WTC11 (cell line): ENCODE measurements at regions not wholly inside any gene's neighbourhood (a gene's known extent, or its start where the extent isn't known, plus 50 kb on each side); places are given as distances from the start of the nearest gene placed in this dataset.

Experiments used
- ATAC-seq: fragments of 200-7000 bp; cut with Tn5 transposase; 2 replicates; pipeline ENCODE4 v1.10.0; 2021; ENCODE audit warnings: mild to moderate bottlenecking, moderate library complexity
- CTCF ChIA-PET: fragments of 300-600 bp; sonication (Branson Sonifier 250); formaldehyde crosslinking; loops from one replicate; lab custom pipeline; 2021; ENCODE audit warnings: antibody characterized with exemption; lab: Charles Lee
- POLR2A ChIA-PET: fragments of 350-600 bp; sonication (Branson Sonifier 250); formaldehyde crosslinking; loops from one replicate; lab custom pipeline; 2021; ENCODE audit warnings: antibody characterized with exemption; lab: Charles Lee
- DNase-seq: peaks from one replicate; pipeline ENCODE4 v3.0.0; 2021; ENCODE audit warnings: low spot score
- H3K27ac Mint-ChIP-seq: 2 replicates; pipeline ENCODE4 v1.8.0; 2021; ENCODE audit warnings: mixed read lengths
- H3K27me3 Mint-ChIP-seq: 2 replicates; pipeline ENCODE4 v1.8.0; 2021; ENCODE audit warnings: low read depth, mild to moderate bottlenecking, moderate library complexity, mixed read lengths
- H3K36me3 Mint-ChIP-seq: 2 replicates; pipeline ENCODE4 v1.8.0; 2021; ENCODE audit warnings: mixed read lengths
- H3K4me1 Mint-ChIP-seq: 2 replicates; pipeline ENCODE4 v1.8.0; 2022; ENCODE audit warnings: mixed read lengths
- H3K4me3 Mint-ChIP-seq: 2 replicates; pipeline ENCODE4 v1.8.0; 2021; ENCODE audit warnings: mild to moderate bottlenecking, moderate library complexity, mixed read lengths
- H3K9me3 Mint-ChIP-seq: 2 replicates; pipeline ENCODE4 v1.8.0; 2021; ENCODE audit warnings: mixed read lengths
- ESRRA ChIP-seq: sonication (generic); formaldehyde crosslinking; IDR thresholded peaks from 2 replicates; pipeline ENCODE4 v1.8.1; 2022; ENCODE audit warnings: mild to moderate bottlenecking, missing genetic modification reagents, borderline replicate concordance
- FOXK1 ChIP-seq: sonication (generic); formaldehyde crosslinking; IDR thresholded peaks from 2 replicates; pipeline ENCODE4 v1.8.0; 2022; ENCODE audit warnings: mild to moderate bottlenecking, moderate library complexity, missing genetic modification reagents
- GRHL2 ChIP-seq: fragments of 250-450 bp; sonication (Bioruptor Pico); IDR thresholded peaks from 2 replicates; pipeline ENCODE4 v1.8.0; 2022; ENCODE audit warnings: mild to moderate bottlenecking, moderate library complexity; ENCODE audit not compliant: insufficient replicate concordance, severe bottlenecking
- JAZF1 ChIP-seq: fragments of 250-450 bp; sonication (Bioruptor Pico); IDR thresholded peaks from 2 replicates; pipeline ENCODE4 v1.9.0; 2021; ENCODE audit warnings: moderate library complexity, mild to moderate bottlenecking, inconsistent platforms
- NFE2L1 ChIP-seq: sonication (generic); formaldehyde crosslinking; IDR thresholded peaks from 2 replicates; pipeline ENCODE4 v1.8.1; 2023; ENCODE audit warnings: missing genetic modification reagents
- OVOL2 ChIP-seq: fragments of 250-450 bp; sonication (Bioruptor Pico); IDR thresholded peaks from 2 replicates; pipeline ENCODE4 v1.9.0; 2021; ENCODE audit warnings: mild to moderate bottlenecking, borderline replicate concordance
- RELA ChIP-seq: sonication (generic); formaldehyde crosslinking; IDR thresholded peaks from 2 replicates; pipeline ENCODE4 v1.8.1; 2022; ENCODE audit warnings: missing genetic modification reagents, mild to moderate bottlenecking, borderline replicate concordance
- SP1 ChIP-seq: sonication (generic); formaldehyde crosslinking; conservative IDR thresholded peaks from 2 replicates; pipeline ENCODE4 v1.8.1; 2022; ENCODE audit warnings: missing genetic modification reagents
- TEAD1 ChIP-seq: sonication (generic); formaldehyde crosslinking; IDR thresholded peaks from 2 replicates; pipeline ENCODE4 v1.8.0; 2022; ENCODE audit warnings: mild to moderate bottlenecking, missing genetic modification reagents
- TEAD4 ChIP-seq: sonication (generic); formaldehyde crosslinking; IDR thresholded peaks from 2 replicates; pipeline ENCODE4 v1.8.0; 2022; ENCODE audit warnings: mild to moderate bottlenecking, missing genetic modification reagents
- USF2 ChIP-seq: sonication (generic); formaldehyde crosslinking; IDR thresholded peaks from 2 replicates; pipeline ENCODE4 v1.8.1; 2023; ENCODE audit warnings: mild to moderate bottlenecking, missing genetic modification reagents, moderate library complexity
- ZNF121 ChIP-seq: sonication (generic); formaldehyde crosslinking; IDR thresholded peaks from 2 replicates; pipeline ENCODE4 v1.8.0; 2023; ENCODE audit warnings: missing genetic modification reagents
- TF ChIP-seq, protein P1 (sequence below): sonication (generic); formaldehyde crosslinking; IDR thresholded peaks from 2 replicates; pipeline ENCODE4 v1.8.1; 2022; ENCODE audit warnings: missing genetic modification reagents, borderline replicate concordance
- TF ChIP-seq, protein P2 (sequence below): sonication (generic); formaldehyde crosslinking; IDR thresholded peaks from 2 replicates; pipeline ENCODE4 v1.8.1; 2023; ENCODE audit warnings: mild to moderate bottlenecking, missing genetic modification reagents
- TF ChIP-seq, protein P3 (sequence below): sonication (generic); formaldehyde crosslinking; conservative IDR thresholded peaks from 2 replicates; pipeline ENCODE4 v1.8.1; 2023; ENCODE audit warnings: mild to moderate bottlenecking, low read depth, missing genetic modification reagents, moderate library complexity

- TF ChIP-seq, protein P1, sequence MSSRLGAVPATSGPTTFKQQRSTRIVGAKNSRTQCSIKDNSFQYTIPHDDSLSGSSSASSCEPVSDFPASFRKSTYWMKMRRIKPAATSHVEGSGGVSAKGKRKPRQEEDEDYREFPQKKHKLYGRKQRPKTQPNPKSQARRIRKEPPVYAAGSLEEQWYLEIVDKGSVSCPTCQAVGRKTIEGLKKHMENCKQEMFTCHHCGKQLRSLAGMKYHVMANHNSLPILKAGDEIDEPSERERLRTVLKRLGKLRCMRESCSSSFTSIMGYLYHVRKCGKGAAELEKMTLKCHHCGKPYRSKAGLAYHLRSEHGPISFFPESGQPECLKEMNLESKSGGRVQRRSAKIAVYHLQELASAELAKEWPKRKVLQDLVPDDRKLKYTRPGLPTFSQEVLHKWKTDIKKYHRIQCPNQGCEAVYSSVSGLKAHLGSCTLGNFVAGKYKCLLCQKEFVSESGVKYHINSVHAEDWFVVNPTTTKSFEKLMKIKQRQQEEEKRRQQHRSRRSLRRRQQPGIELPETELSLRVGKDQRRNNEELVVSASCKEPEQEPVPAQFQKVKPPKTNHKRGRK (CRISPR knock-in tag) = no peak
- TF ChIP-seq TEAD4 (CRISPR knock-in tag) = no peak
- TF ChIP-seq, all 79 proteins: peak for 0
These were observed 456.9 kb upstream of the GHITM start (continued) for GRCh38 chr10:83682414-83682813.

- TF ChIP-seq SP1 (CRISPR knock-in tag) (no peak), JAZF1 (no peak)
- TF ChIP-seq, protein P1 (CRISPR knock-in tag) = no peak
- Mint-ChIP-seq H3K9me3 (no peaks in the 10 kb centered on the region), H3K27ac (no peak overlapping the region), H3K4me1 (peaks cover 5% of the 10 kb centered on the region), H3K4me3 (no peak overlapping the region), H3K36me3 (no peaks in the 10 kb centered on the region), H3K27me3 (no peaks in the 10 kb centered on the region)
- POLR2A ChIA-PET = no interaction called here
- ATAC-seq = no peak
- CTCF ChIA-PET = no interaction called here
- no peak for DNase-seq
These were observed 453.9 kb upstream of the GHITM start for GRCh38 chr10:83685458-83685857.

GRCh38 chr10:83691791-83692596 is 447.3 kb upstream of the GHITM start:
- ATAC-seq (no peak), DNase-seq (no peak)
- no peaks in the 10 kb centered on the region for H3K9me3 Mint-ChIP-seq
- H3K27ac Mint-ChIP-seq = no peak overlapping the region
- no peaks in the 10 kb centered on the region for H3K27me3 Mint-ChIP-seq
- CTCF ChIA-PET = no interaction called here
- peaks cover 11% of the 10 kb centered on the region for H3K4me1 Mint-ChIP-seq
- H3K36me3 Mint-ChIP-seq = no peaks in the 10 kb centered on the region
- TF ChIP-seq GRHL2 (CRISPR knock-in tag) (no peak), FOXK1 (CRISPR knock-in tag) (no peak), RELA (CRISPR knock-in tag) (no peak), SP1 (CRISPR knock-in tag) (no peak), NFE2L1 (CRISPR knock-in tag) (no peak), TEAD1 (CRISPR knock-in tag) (no peak), ZNF121 (CRISPR knock-in tag) (no peak), OVOL2 (no peak), USF2 (no peak), ESRRA (CRISPR knock-in tag) (no peak)
- TF ChIP-seq, protein P2, sequence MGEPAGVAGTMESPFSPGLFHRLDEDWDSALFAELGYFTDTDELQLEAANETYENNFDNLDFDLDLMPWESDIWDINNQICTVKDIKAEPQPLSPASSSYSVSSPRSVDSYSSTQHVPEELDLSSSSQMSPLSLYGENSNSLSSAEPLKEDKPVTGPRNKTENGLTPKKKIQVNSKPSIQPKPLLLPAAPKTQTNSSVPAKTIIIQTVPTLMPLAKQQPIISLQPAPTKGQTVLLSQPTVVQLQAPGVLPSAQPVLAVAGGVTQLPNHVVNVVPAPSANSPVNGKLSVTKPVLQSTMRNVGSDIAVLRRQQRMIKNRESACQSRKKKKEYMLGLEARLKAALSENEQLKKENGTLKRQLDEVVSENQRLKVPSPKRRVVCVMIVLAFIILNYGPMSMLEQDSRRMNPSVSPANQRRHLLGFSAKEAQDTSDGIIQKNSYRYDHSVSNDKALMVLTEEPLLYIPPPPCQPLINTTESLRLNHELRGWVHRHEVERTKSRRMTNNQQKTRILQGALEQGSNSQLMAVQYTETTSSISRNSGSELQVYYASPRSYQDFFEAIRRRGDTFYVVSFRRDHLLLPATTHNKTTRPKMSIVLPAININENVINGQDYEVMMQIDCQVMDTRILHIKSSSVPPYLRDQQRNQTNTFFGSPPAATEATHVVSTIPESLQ (CRISPR knock-in tag) = no peak
- TF ChIP-seq, protein P3, sequence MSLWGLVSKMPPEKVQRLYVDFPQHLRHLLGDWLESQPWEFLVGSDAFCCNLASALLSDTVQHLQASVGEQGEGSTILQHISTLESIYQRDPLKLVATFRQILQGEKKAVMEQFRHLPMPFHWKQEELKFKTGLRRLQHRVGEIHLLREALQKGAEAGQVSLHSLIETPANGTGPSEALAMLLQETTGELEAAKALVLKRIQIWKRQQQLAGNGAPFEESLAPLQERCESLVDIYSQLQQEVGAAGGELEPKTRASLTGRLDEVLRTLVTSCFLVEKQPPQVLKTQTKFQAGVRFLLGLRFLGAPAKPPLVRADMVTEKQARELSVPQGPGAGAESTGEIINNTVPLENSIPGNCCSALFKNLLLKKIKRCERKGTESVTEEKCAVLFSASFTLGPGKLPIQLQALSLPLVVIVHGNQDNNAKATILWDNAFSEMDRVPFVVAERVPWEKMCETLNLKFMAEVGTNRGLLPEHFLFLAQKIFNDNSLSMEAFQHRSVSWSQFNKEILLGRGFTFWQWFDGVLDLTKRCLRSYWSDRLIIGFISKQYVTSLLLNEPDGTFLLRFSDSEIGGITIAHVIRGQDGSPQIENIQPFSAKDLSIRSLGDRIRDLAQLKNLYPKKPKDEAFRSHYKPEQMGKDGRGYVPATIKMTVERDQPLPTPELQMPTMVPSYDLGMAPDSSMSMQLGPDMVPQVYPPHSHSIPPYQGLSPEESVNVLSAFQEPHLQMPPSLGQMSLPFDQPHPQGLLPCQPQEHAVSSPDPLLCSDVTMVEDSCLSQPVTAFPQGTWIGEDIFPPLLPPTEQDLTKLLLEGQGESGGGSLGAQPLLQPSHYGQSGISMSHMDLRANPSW (CRISPR knock-in tag) = no peak
- POLR2A ChIA-PET = no interaction called here
- no peak overlapping the region for H3K4me3 Mint-ChIP-seq
